ENCODE measurements at regions not wholly inside any gene's neighbourhood (a gene's known extent, or its start where the extent isn't known, plus 50 kb on each side); places are given as distances from the start of the nearest gene placed in this dataset.

GRCh38 chr3:94996743-94997142 is 933.9 kb downstream of the NSUN3 start:
- Histone ChIP-seq H3K36me3 (replicated peaks in 1 of 2; ENCODE audit: control insufficient read depth in 2 of 2, insufficient read depth in 2 of 2, low read length in 2 of 2) (no peaks in the 10 kb centered on the region), H3K9ac (ENCODE audit: low read depth, low read length, poor library complexity) (no peak overlapping the region), H3K27me3 (ENCODE audit: control insufficient read depth in 3 of 3, insufficient read depth in 3 of 3, low read depth in 1 of 3, low read length in 3 of 3) (no peaks in the 10 kb centered on the region), H2BK12ac (ENCODE audit: low read length) (no peak overlapping the region), H3K4me2 (ENCODE audit: insufficient read depth, low read length, poor library complexity, severe bottlenecking) (no peak overlapping the region), H3K9me3 (replicated peaks in 1 of 2; ENCODE audit: control insufficient read depth in 2 of 2, insufficient read depth in 1 of 2, low read depth in 1 of 2, low read length in 2 of 2) (no peaks in the 10 kb centered on the region), H2AK5ac (ENCODE audit: low read depth, low read length) (no peak overlapping the region), H3K4me3 (ENCODE audit: low read length in 2 of 2) (no peak overlapping the region), H3K4me1 (ENCODE audit: control insufficient read depth in 2 of 2, insufficient read depth in 1 of 2, low read depth in 1 of 2, low read length in 2 of 2) (no peaks in the 10 kb centered on the region), H3K18ac (ENCODE audit: low read length) (no peak overlapping the region), H3K27ac (replicated peaks; ENCODE audit: low read length) (no peak overlapping the region), H3K4ac (ENCODE audit: low read length) (no peak overlapping the region), H4K91ac (ENCODE audit: low read depth, low read length, poor library complexity) (no peak overlapping the region), H2AFZ (ENCODE audit: low read length) (no peak overlapping the region), H2BK120ac (ENCODE audit: low read depth, low read length) (no peak overlapping the region), H2BK5ac (ENCODE audit: low read length) (no peak overlapping the region), H4K8ac (ENCODE audit: low read depth, low read length) (no peak overlapping the region), H3K14ac (ENCODE audit: low read length) (no peak overlapping the region), H3K23ac (ENCODE audit: low read depth, low read length, poor library complexity) (no peak overlapping the region), H3K79me1 (ENCODE audit: low read depth, low read length) (no peaks in the 10 kb centered on the region), H2BK15ac (ENCODE audit: low read length) (no peak overlapping the region)
- no CpG with 5 or more reads among the region's 3 CpGs for WGBS, 2 donors (ENCODE audit: extremely low coverage in 2 of 2, insufficient read length in 2 of 2, insufficient replicate concordance in 1 of 2)
- DNase-seq (ENCODE audit: low spot score): no peak

GRCh38 chr3:95002438-95003046 is 939.7 kb downstream of the NSUN3 start:
- Histone ChIP-seq H3K4me2 (ENCODE audit: insufficient read depth, low read length, poor library complexity, severe bottlenecking) (no peak overlapping the region), H2BK15ac (ENCODE audit: low read length) (no peak overlapping the region), H3K9me3 (replicated peaks in 1 of 2; ENCODE audit: control insufficient read depth in 2 of 2, insufficient read depth in 1 of 2, low read depth in 1 of 2, low read length in 2 of 2) (no peaks in the 10 kb centered on the region), H3K14ac (ENCODE audit: low read length) (no peak overlapping the region), H2BK12ac (ENCODE audit: low read length) (no peak overlapping the region), H3K23ac (ENCODE audit: low read depth, low read length, poor library complexity) (no peak overlapping the region), H3K4me3 (ENCODE audit: low read length in 2 of 2) (no peak overlapping the region), H3K79me1 (ENCODE audit: low read depth, low read length) (no peaks in the 10 kb centered on the region), H3K9ac (ENCODE audit: low read depth, low read length, poor library complexity) (no peak overlapping the region), H3K4me1 (ENCODE audit: control insufficient read depth in 2 of 2, insufficient read depth in 1 of 2, low read depth in 1 of 2, low read length in 2 of 2) (no peaks in the 10 kb centered on the region), H2AK5ac (ENCODE audit: low read depth, low read length) (no peak overlapping the region), H2BK120ac (ENCODE audit: low read depth, low read length) (no peak overlapping the region), H2BK5ac (ENCODE audit: low read length) (no peak overlapping the region), H3K18ac (ENCODE audit: low read length) (no peak overlapping the region), H3K27ac (replicated peaks; ENCODE audit: low read length) (no peak overlapping the region), H4K91ac (ENCODE audit: low read depth, low read length, poor library complexity) (no peak overlapping the region), H3K4ac (ENCODE audit: low read length) (no peak overlapping the region), H3K27me3 (ENCODE audit: control insufficient read depth in 3 of 3, insufficient read depth in 3 of 3, low read depth in 1 of 3, low read length in 3 of 3) (no peaks in the 10 kb centered on the region), H2AFZ (ENCODE audit: low read length) (no peak overlapping the region), H3K36me3 (replicated peaks in 1 of 2; ENCODE audit: control insufficient read depth in 2 of 2, insufficient read depth in 2 of 2, low read length in 2 of 2) (no peaks in the 10 kb centered on the region), H4K8ac (ENCODE audit: low read depth, low read length) (no peak overlapping the region)
- DNase-seq (ENCODE audit: low spot score): no peak

GRCh38 chr3:95028688-95029087 is 965.8 kb downstream of the NSUN3 start:
- H2BK5ac ChIP-seq (ENCODE audit: low read length): no peak overlapping the region
- no peaks in the 10 kb centered on the region for H3K36me3 ChIP-seq (replicated peaks in 1 of 2; ENCODE audit: control insufficient read depth in 2 of 2, insufficient read depth in 2 of 2, low read length in 2 of 2)
- no peaks in the 10 kb centered on the region for H3K27me3 ChIP-seq (ENCODE audit: control insufficient read depth in 3 of 3, insufficient read depth in 3 of 3, low read depth in 1 of 3, low read length in 3 of 3)
- DNase-seq (ENCODE audit: low spot score): no peak
- no peak overlapping the region for H3K23ac ChIP-seq (ENCODE audit: low read depth, low read length, poor library complexity)
- no peak overlapping the region for H2BK120ac ChIP-seq (ENCODE audit: low read depth, low read length)
- no peak overlapping the region for H3K9ac ChIP-seq (ENCODE audit: low read depth, low read length, poor library complexity)
- no peak overlapping the region for H3K4ac ChIP-seq (ENCODE audit: low read length)
- no peak overlapping the region for H3K14ac ChIP-seq (ENCODE audit: low read length)
- H3K4me2 ChIP-seq (ENCODE audit: insufficient read depth, low read length, poor library complexity, severe bottlenecking): no peak overlapping the region
- H2BK12ac ChIP-seq (ENCODE audit: low read length): no peak overlapping the region
- H4K8ac ChIP-seq (ENCODE audit: low read depth, low read length): no peak overlapping the region
- H3K4me1 ChIP-seq (ENCODE audit: control insufficient read depth in 2 of 2, insufficient read depth in 1 of 2, low read depth in 1 of 2, low read length in 2 of 2): no peaks in the 10 kb centered on the region
- H4K91ac ChIP-seq (ENCODE audit: low read depth, low read length, poor library complexity): no peak overlapping the region
- no peak overlapping the region for H2AFZ ChIP-seq (ENCODE audit: low read length)
- no peak overlapping the region for H3K18ac ChIP-seq (ENCODE audit: low read length)
- no CpG with 5 or more reads among the region's 2 CpGs for WGBS, 2 donors (ENCODE audit: extremely low coverage in 2 of 2, insufficient read length in 2 of 2, insufficient replicate concordance in 1 of 2)
- no peak overlapping the region for H3K4me3 ChIP-seq (ENCODE audit: low read length in 2 of 2)
- H3K27ac ChIP-seq (replicated peaks; ENCODE audit: low read length): no peak overlapping the region
- no peak overlapping the region for H2BK15ac ChIP-seq (ENCODE audit: low read length)
- no peaks in the 10 kb centered on the region for H3K79me1 ChIP-seq (ENCODE audit: low read depth, low read length)
- H2AK5ac ChIP-seq (ENCODE audit: low read depth, low read length): no peak overlapping the region
- no peaks in the 10 kb centered on the region for H3K9me3 ChIP-seq (replicated peaks in 1 of 2; ENCODE audit: control insufficient read depth in 2 of 2, insufficient read depth in 1 of 2, low read depth in 1 of 2, low read length in 2 of 2)

GRCh38 chr3:95029644-95030043 is 966.8 kb downstream of the NSUN3 start:
- Histone ChIP-seq H2BK15ac (ENCODE audit: low read length) (no peak overlapping the region), H3K4me1 (ENCODE audit: control insufficient read depth in 2 of 2, insufficient read depth in 1 of 2, low read depth in 1 of 2, low read length in 2 of 2) (no peaks in the 10 kb centered on the region), H3K9ac (ENCODE audit: low read depth, low read length, poor library complexity) (no peak overlapping the region), H3K27me3 (ENCODE audit: control insufficient read depth in 3 of 3, insufficient read depth in 3 of 3, low read depth in 1 of 3, low read length in 3 of 3) (no peaks in the 10 kb centered on the region), H4K8ac (ENCODE audit: low read depth, low read length) (no peak overlapping the region), H2AK5ac (ENCODE audit: low read depth, low read length) (no peak overlapping the region), H3K27ac (replicated peaks; ENCODE audit: low read length) (no peak overlapping the region), H2BK12ac (ENCODE audit: low read length) (no peak overlapping the region), H3K4ac (ENCODE audit: low read length) (no peak overlapping the region), H2BK5ac (ENCODE audit: low read length) (no peak overlapping the region), H3K36me3 (replicated peaks in 1 of 2; ENCODE audit: control insufficient read depth in 2 of 2, insufficient read depth in 2 of 2, low read length in 2 of 2) (no peaks in the 10 kb centered on the region), H4K91ac (ENCODE audit: low read depth, low read length, poor library complexity) (no peak overlapping the region), H3K23ac (ENCODE audit: low read depth, low read length, poor library complexity) (no peak overlapping the region), H3K79me1 (ENCODE audit: low read depth, low read length) (no peaks in the 10 kb centered on the region), H3K9me3 (replicated peaks in 1 of 2; ENCODE audit: control insufficient read depth in 2 of 2, insufficient read depth in 1 of 2, low read depth in 1 of 2, low read length in 2 of 2) (no peaks in the 10 kb centered on the region), H3K14ac (ENCODE audit: low read length) (no peak overlapping the region), H3K18ac (ENCODE audit: low read length) (no peak overlapping the region), H2BK120ac (ENCODE audit: low read depth, low read length) (no peak overlapping the region), H3K4me3 (ENCODE audit: low read length in 2 of 2) (no peak overlapping the region), H3K4me2 (ENCODE audit: insufficient read depth, low read length, poor library complexity, severe bottlenecking) (no peak overlapping the region), H2AFZ (ENCODE audit: low read length) (no peak overlapping the region)
- no peak for DNase-seq (ENCODE audit: low spot score)

Data from neuronal stem cell (in vitro differentiated cells).